ENCODE measurements at regions not wholly inside any gene's neighbourhood (a gene's known extent, or its start where the extent isn't known, plus 50 kb on each side); places are given as distances from the start of the nearest gene placed in this dataset.

DNA sequence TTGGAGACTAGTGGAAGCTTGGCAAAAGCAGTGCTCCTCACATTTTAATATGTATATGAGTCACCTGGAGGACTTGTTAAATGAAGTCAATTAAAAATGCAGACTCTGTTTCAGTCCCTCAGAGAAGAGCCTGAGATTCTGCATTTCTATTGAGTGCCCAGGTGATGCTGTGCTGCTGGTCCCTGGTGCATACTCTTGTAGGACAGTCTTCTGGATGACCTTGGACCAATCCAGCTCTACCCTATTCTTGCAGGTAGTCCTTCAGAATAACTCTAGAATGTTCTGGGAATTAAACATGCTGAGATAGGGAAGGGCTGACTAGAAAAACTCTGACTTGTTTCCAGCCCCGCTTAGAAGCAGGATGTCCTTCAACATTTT is 115.9 kb downstream of the CASP12 start:
- no peak overlapping the region for H3K27ac ChIP-seq
- ChIA-PET POLR2A (ENCODE audit: low non-redundant PET) (no interaction called here), CTCF (no interaction called here)
- no peak for DNase-seq (ENCODE audit: low spot score)
- TF ChIP-seq, protein P1, sequence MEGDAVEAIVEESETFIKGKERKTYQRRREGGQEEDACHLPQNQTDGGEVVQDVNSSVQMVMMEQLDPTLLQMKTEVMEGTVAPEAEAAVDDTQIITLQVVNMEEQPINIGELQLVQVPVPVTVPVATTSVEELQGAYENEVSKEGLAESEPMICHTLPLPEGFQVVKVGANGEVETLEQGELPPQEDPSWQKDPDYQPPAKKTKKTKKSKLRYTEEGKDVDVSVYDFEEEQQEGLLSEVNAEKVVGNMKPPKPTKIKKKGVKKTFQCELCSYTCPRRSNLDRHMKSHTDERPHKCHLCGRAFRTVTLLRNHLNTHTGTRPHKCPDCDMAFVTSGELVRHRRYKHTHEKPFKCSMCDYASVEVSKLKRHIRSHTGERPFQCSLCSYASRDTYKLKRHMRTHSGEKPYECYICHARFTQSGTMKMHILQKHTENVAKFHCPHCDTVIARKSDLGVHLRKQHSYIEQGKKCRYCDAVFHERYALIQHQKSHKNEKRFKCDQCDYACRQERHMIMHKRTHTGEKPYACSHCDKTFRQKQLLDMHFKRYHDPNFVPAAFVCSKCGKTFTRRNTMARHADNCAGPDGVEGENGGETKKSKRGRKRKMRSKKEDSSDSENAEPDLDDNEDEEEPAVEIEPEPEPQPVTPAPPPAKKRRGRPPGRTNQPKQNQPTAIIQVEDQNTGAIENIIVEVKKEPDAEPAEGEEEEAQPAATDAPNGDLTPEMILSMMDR (conservative IDR thresholded peaks at IDR 0.05; ENCODE audit: low read depth): no peak

DNA sequence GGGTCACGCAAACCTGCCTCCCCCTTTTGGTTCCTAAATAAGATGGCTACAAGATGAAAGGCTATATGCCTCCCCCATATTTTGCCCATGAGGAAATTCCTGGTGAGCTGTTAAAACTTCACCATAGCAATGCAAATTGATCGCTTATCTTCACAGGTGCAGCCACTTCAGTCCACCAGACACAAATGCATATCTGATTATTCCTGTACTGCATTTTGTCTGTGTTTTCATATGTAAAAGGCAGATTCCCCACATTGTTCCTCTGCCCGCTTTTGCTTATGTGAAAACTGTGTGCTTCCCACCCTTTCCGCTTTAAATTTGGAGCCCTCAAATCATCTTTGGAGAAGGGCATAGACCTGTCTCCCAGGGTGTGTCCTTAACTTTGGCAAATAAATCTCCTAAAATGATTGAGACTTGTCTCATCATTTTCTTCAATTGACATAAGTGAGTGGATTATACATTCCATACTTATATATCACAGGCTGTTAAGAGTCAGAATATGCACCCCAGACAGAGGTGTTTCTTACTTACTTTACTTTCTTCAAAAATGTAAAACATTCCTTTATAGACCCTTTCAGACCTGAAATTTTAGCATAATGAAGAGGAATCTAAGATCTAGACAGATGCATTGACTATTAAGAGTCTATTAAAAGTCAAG is 116.4 kb downstream of the CASP12 start:
- CTCF ChIA-PET: no interaction called here

DNA sequence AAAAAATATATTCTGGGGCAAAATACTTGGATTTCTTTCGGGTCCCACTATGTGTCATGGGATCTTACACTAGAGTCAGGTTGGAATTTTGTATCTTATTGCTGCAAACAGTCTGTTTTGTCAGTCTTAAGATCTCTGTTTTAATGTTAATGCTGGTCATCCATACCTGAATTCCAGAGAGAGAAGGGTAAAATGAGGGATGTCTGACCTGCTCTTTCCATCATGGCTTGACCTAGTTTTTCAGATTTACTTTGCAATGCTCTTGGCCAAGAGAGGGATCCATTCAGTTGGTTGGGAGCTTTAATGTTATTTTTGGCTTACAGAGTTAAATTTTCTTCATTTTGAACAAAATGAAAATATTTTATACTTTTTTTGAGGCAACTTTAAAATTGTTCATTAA is 117.2 kb downstream of the CASP12 start:
- no peak for DNase-seq (ENCODE audit: low spot score)
- no peak overlapping the region for H3K27ac ChIP-seq
- ChIA-PET CTCF (no interaction called here), POLR2A (ENCODE audit: low non-redundant PET) (no interaction called here)
- TF ChIP-seq, protein P1 (conservative IDR thresholded peaks at IDR 0.05; ENCODE audit: low read depth): no peak

More for the DNA sequence above, 116.4 kb downstream of the CASP12 start:
- H3K27ac ChIP-seq: no peak overlapping the region
- TF ChIP-seq, protein P1 (conservative IDR thresholded peaks at IDR 0.05; ENCODE audit: low read depth): no peak
- POLR2A ChIA-PET (ENCODE audit: low non-redundant PET): no interaction called here
- peak; percentile 6 for DNase-seq (ENCODE audit: low spot score)

DNA sequence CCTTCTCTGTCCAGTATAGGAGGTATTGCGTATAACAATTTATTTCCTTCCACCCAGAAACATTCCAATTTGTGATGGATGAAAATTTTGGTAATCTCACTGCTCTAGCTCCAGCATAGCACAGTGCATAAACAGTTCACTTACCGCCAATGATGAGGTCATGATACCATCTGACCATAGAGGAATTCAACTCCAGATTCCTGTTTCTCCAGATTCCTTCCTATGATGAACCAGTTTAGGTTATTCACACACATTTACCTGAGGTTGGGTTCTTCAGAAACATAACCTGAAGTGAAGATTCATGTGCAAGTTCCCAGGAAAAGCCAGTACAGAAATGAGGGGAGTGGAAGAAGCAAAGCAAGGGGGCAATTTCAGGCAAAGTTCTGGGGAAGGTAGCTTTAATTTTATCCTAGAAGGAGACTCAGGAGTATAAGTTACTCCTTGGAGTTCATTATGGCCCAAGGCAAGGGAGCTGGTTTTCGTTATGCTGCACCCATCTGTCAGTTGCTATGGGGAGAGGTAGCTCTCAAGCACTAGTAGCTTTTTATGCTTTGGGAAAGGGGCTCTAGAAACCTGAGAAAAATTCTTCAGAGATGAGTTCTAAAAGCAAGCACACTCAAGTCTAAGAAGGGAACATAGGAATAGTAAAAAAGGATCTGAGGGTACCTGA is 121.6 kb downstream of the CASP12 start:
- CTCF ChIA-PET: interaction anchor here (0.5 kb wide), 1 partner anchor 422 kb away, joined by 5 read pairs; no protein-coding TSS in a partner anchor
- no peak overlapping the region for H3K27ac ChIP-seq
- peak; percentile 38 for DNase-seq (ENCODE audit: low spot score)
- POLR2A ChIA-PET (ENCODE audit: low non-redundant PET): no interaction called here
- TF ChIP-seq, protein P1 (conservative IDR thresholded peaks at IDR 0.05; ENCODE audit: low read depth): no peak

DNA sequence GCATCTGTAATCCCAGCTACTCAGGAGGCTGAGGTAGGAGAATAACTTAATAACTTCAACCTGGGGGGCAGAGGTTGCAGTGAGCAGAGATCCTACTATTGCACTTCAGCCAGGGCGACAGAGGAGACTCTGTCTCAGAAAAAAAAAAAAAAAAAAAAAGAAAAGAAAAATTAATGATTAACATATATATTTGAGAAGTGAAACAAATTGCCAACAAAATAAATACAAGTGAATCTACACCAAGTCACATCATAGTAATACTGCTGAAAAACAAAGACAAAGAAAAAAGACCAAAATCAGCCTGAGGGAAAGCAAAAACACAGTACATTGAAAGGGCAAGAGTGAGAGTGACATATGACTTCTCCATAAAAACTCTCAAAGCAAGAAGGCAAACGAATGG is 123.7 kb downstream of the CASP12 start:
- POLR2A ChIA-PET (ENCODE audit: low non-redundant PET): no interaction called here
- CTCF ChIA-PET: interaction anchor here (0.6 kb wide), 1 partner anchor 1357 kb away, joined by 3 read pairs; no protein-coding TSS in a partner anchor
- H3K27ac ChIP-seq: no peak overlapping the region
- no peak for DNase-seq (ENCODE audit: low spot score)
- TF ChIP-seq, protein P1 (conservative IDR thresholded peaks at IDR 0.05; ENCODE audit: low read depth): no peak

DNA sequence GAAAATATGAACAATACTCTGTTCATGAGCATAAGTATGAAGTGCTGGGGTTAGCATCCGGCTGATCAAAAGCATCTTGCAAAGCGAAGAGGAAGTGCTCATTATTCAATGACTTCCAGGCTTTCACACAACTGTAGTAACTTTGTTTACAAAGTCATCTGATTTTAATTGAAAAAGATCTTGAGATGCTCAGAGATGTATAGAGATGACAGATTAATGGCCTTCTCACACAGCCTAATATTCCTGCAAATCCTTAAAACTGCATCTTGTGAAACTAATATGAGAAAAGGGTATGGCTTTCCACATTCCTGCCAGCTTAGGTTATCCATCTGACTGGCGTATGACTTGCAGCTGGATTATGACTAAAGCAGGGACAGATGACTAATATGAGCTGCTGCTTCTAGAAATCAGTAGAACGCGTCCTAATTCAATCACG is 125.4 kb downstream of the CASP12 start:
- TF ChIP-seq, protein P1 (conservative IDR thresholded peaks at IDR 0.05; ENCODE audit: low read depth): no peak
- ChIA-PET POLR2A (ENCODE audit: low non-redundant PET) (no interaction called here), CTCF (no interaction called here)
- no peak overlapping the region for H3K27ac ChIP-seq
- peak; percentile 77 for DNase-seq (ENCODE audit: low spot score)
